Mesenchymal stem cell (in vitro differentiated cells and primary cell): ENCODE measurements at regions not wholly inside any gene's neighbourhood (a gene's known extent, or its start where the extent isn't known, plus 50 kb on each side); places are given as distances from the start of the nearest gene placed in this dataset.

Source experiments
- DNase-seq: peaks from one replicate; pipeline ENCODE4 v3.0.0-alpha.2; 2013
- H2AFZ ChIP-seq: one replicate; pipeline ENCODE4 v1.6.1; 2013; ENCODE audit warnings: low read depth, mild to moderate bottlenecking, control low read depth, inconsistent platforms, low read length, moderate library complexity
- H2AK5ac ChIP-seq: 2 replicates; pipeline ENCODE4 v1.6.1; 2013; ENCODE audit warnings: low read length, moderate library complexity, mild to moderate bottlenecking, inconsistent platforms; ENCODE audit not compliant: severe bottlenecking
- H2BK120ac ChIP-seq: one replicate; pipeline ENCODE4 v1.6.1; 2013; ENCODE audit warnings: low read depth, mild to moderate bottlenecking, inconsistent platforms, low read length, moderate library complexity
- H2BK12ac ChIP-seq, 2 experiments: one replicate each; pipeline ENCODE4 v1.6.1; 2013; ENCODE audit warnings: inconsistent platforms in 2 of 2, low read length in 2 of 2, mild to moderate bottlenecking in 2 of 2, moderate library complexity in 2 of 2, control low read depth in 1 of 2
- H2BK15ac ChIP-seq: one replicate; pipeline ENCODE4 v1.6.1; 2013; ENCODE audit warnings: mild to moderate bottlenecking, low read depth, inconsistent platforms; ENCODE audit not compliant: poor library complexity, severe bottlenecking
- H2BK5ac ChIP-seq: 2 replicates; pipeline ENCODE4 v1.6.1; 2013; ENCODE audit warnings: low read depth, mild to moderate bottlenecking, low read length, control low read depth, inconsistent platforms; ENCODE audit not compliant: poor library complexity, severe bottlenecking
- H3K14ac ChIP-seq, 2 experiments: one replicate each; pipeline ENCODE4 v1.6.1; 2013; ENCODE audit warnings: inconsistent platforms in 2 of 2, low read length in 2 of 2, control low read depth in 1 of 2, mild to moderate bottlenecking in 1 of 2, moderate library complexity in 1 of 2
- H3K18ac ChIP-seq, 2 experiments: one replicate each; pipeline ENCODE4 v1.6.1; 2013; ENCODE audit warnings: inconsistent platforms in 2 of 2, low read length in 2 of 2, control low read depth in 1 of 2, low read depth in 1 of 2, mild to moderate bottlenecking in 1 of 2
- H3K23ac ChIP-seq, 2 experiments: one replicate each; pipeline ENCODE4 v1.6.1; 2013; ENCODE audit warnings: inconsistent platforms in 2 of 2, low read length in 2 of 2, mild to moderate bottlenecking in 2 of 2, moderate library complexity in 2 of 2, control low read depth in 1 of 2
- H3K27ac ChIP-seq: 2 replicates; pipeline ENCODE4 v1.5.1; 2013; ENCODE audit warnings: mild to moderate bottlenecking, moderate library complexity, low read length, control low read depth, inconsistent platforms; ENCODE audit not compliant: poor library complexity, severe bottlenecking
- H3K27me3 ChIP-seq, 2 experiments: 2 replicates each; pipeline versions ENCODE4 v1.6.1 to v1.7.0; 2013; ENCODE audit warnings: low read length in 2 of 2, mild to moderate bottlenecking in 2 of 2, moderate library complexity in 2 of 2, control low read depth in 1 of 2, inconsistent platforms in 1 of 2; ENCODE audit not compliant: control insufficient read depth in 1 of 2, insufficient read depth in 1 of 2
- H3K36me3 ChIP-seq, 2 experiments: 2 replicates each; pipeline versions ENCODE4 v1.6.1 to v1.7.0; 2013; ENCODE audit warnings: low read length in 2 of 2, control low read depth in 1 of 2, inconsistent platforms in 1 of 2, low read depth in 1 of 2, mild to moderate bottlenecking in 1 of 2; ENCODE audit not compliant: insufficient read depth in 2 of 2, control insufficient read depth in 1 of 2
- H3K4ac ChIP-seq, 2 experiments: one replicate each; pipeline ENCODE4 v1.6.1; 2013; ENCODE audit warnings: inconsistent platforms in 2 of 2, low read length in 2 of 2, mild to moderate bottlenecking in 2 of 2, moderate library complexity in 2 of 2, control low read depth in 1 of 2, low read depth in 1 of 2
- H3K4me1 ChIP-seq: 2 replicates; pipeline ENCODE4 v1.6.1; 2013; ENCODE audit warnings: low read depth, low read length, control low read depth; ENCODE audit not compliant: control insufficient read depth, insufficient read depth
- H3K4me2 ChIP-seq: 2 replicates; pipeline ENCODE4 v1.6.1; 2013; ENCODE audit warnings: low read length, mild to moderate bottlenecking, inconsistent platforms; ENCODE audit not compliant: poor library complexity, severe bottlenecking
- H3K4me3 ChIP-seq, 2 experiments: 2 replicates each; pipeline versions ENCODE4 v1.5.1 to v1.7.0; 2013; ENCODE audit warnings: low read length in 2 of 2, mild to moderate bottlenecking in 2 of 2, control low read depth in 1 of 2, low read depth in 1 of 2; ENCODE audit not compliant: insufficient read depth in 1 of 2
- H3K79me1 ChIP-seq: replicated peaks from 2 replicates; pipeline ENCODE4 v1.6.1; 2013; ENCODE audit warnings: mild to moderate bottlenecking, control low read depth, low read length, inconsistent platforms; ENCODE audit not compliant: poor library complexity, severe bottlenecking
- H3K9ac ChIP-seq: 2 replicates; pipeline ENCODE4 v1.7.0; 2013; ENCODE audit warnings: mild to moderate bottlenecking, low read length, moderate library complexity
- H3K9me3 ChIP-seq: 2 replicates; pipeline ENCODE4 v1.7.0; 2013; ENCODE audit warnings: mild to moderate bottlenecking, low read length; ENCODE audit not compliant: control insufficient read depth
- H4K8ac ChIP-seq: one replicate; pipeline ENCODE4 v1.6.1; 2013; ENCODE audit warnings: inconsistent platforms, mild to moderate bottlenecking, low read length, moderate library complexity
- H4K91ac ChIP-seq: one replicate; pipeline ENCODE4 v1.6.1; 2013; ENCODE audit warnings: mild to moderate bottlenecking, low read length, inconsistent platforms
- WGBS: methylation state at CpG from one replicate; pipeline ENCODE4 v1.1.7; 2013; ENCODE audit warnings: mixed read lengths; 5-methylcytosine and 5-hydroxymethylcytosine counted together

GRCh38 chr2:37738266-37738885 is 66.9 kb upstream of the CDC42EP3 start:
- H4K91ac ChIP-seq, result no peak overlapping the region
- no peak overlapping the region for H2AFZ ChIP-seq
- H3K36me3 ChIP-seq, result no peaks in the 10 kb centered on the region
- H3K4me1 ChIP-seq, result peaks cover 7% of the 10 kb centered on the region
- no peak overlapping the region for H3K14ac ChIP-seq
- peak overlapping the region in 1 of 2 experiments; percentile 75 for H3K4ac ChIP-seq
- H3K18ac ChIP-seq, result peak overlapping the region in 1 of 2 experiments; percentile 62
- peak overlapping the region in 1 of 2 experiments; percentile 63 for H2BK12ac ChIP-seq
- no peak overlapping the region for H3K9ac ChIP-seq
- H2BK15ac ChIP-seq, result no peak overlapping the region
- H2BK120ac ChIP-seq, result no peak overlapping the region
- H4K8ac ChIP-seq, result no peak overlapping the region
- no peaks in the 10 kb centered on the region for H3K9me3 ChIP-seq
- H3K27me3 ChIP-seq, result no peaks in the 10 kb centered on the region
- H2BK5ac ChIP-seq, result no peak overlapping the region
- H2AK5ac ChIP-seq, result peak overlapping the region; percentile 77
- H3K4me3 ChIP-seq, result no peak overlapping the region
- WGBS, result 90% methylated on average over 4 of the region's 5 CpGs
- no peak overlapping the region for H3K27ac ChIP-seq
- DNase-seq, result no peak
- H3K79me1 ChIP-seq, result no peaks in the 10 kb centered on the region
- H3K23ac ChIP-seq, result no peak overlapping the region
- H3K4me2 ChIP-seq, result no peak overlapping the region

GRCh38 chr2:37739153-37739552 is 67.7 kb upstream of the CDC42EP3 start:
- Histone ChIP-seq H3K9ac (no peak overlapping the region), H2BK12ac (peak overlapping the region; percentile 20 to 80), H3K4ac (no peak overlapping the region), H3K23ac (no peak overlapping the region), H4K91ac (no peak overlapping the region), H3K4me2 (no peak overlapping the region), H3K9me3 (no peaks in the 10 kb centered on the region), H3K27ac (no peak overlapping the region), H3K79me1 (no peaks in the 10 kb centered on the region), H2BK5ac (no peak overlapping the region), H2BK15ac (no peak overlapping the region), H3K36me3 (no peaks in the 10 kb centered on the region), H2AK5ac (no peak overlapping the region), H4K8ac (no peak overlapping the region), H3K4me1 (peaks cover 4% of the 10 kb centered on the region), H2AFZ (no peak overlapping the region), H3K14ac (no peak overlapping the region), H3K18ac (peak overlapping the region in 1 of 2 experiments; percentile 46), H3K4me3 (no peak overlapping the region), H2BK120ac (no peak overlapping the region), H3K27me3 (no peaks in the 10 kb centered on the region)
- 99% methylated on average over 4 of the region's 4 CpGs for WGBS
- no peak for DNase-seq

- Histone ChIP-seq H2AK5ac (peak overlapping the region; percentile 73), H2AFZ (no peak overlapping the region), H4K91ac (peak overlapping the region; percentile 83), H2BK15ac (no peak overlapping the region), H3K27ac (no peak overlapping the region), H2BK5ac (no peak overlapping the region), H3K23ac (no peak overlapping the region), H3K9ac (no peak overlapping the region), H3K4me3 (no peak overlapping the region), H4K8ac (no peak overlapping the region), H3K18ac (peak overlapping the region in 1 of 2 experiments; percentile 24), H3K4me2 (no peak overlapping the region), H2BK12ac (peak overlapping the region; percentile 63 to 88), H3K14ac (peak overlapping the region in 1 of 2 experiments; percentile 65), H2BK120ac (no peak overlapping the region), H3K36me3 (no peaks in the 10 kb centered on the region), H3K79me1 (no peaks in the 10 kb centered on the region), H3K27me3 (no peaks in the 10 kb centered on the region), H3K4me1 (peaks cover 4% of the 10 kb centered on the region), H3K4ac (no peak overlapping the region), H3K9me3 (no peaks in the 10 kb centered on the region)
- WGBS, result 72% methylated on average over 2 of the region's 3 CpGs
- peak; percentile 65 for DNase-seq
These were observed 68.8 kb upstream of the CDC42EP3 start for GRCh38 chr2:37740164-37740739.

- no peak for DNase-seq
- Histone ChIP-seq H2BK12ac (no peak overlapping the region), H4K8ac (no peak overlapping the region), H3K9me3 (no peaks in the 10 kb centered on the region), H3K4me3 (no peak overlapping the region), H2BK5ac (no peak overlapping the region), H3K14ac (no peak overlapping the region), H3K9ac (no peak overlapping the region), H2BK120ac (no peak overlapping the region), H3K4me1 (peaks cover 2% of the 10 kb centered on the region), H3K27ac (no peak overlapping the region), H4K91ac (no peak overlapping the region), H3K4ac (no peak overlapping the region), H3K27me3 (no peaks in the 10 kb centered on the region), H3K4me2 (no peak overlapping the region), H3K36me3 (no peaks in the 10 kb centered on the region), H3K23ac (no peak overlapping the region), H2BK15ac (no peak overlapping the region), H2AK5ac (no peak overlapping the region), H3K79me1 (no peaks in the 10 kb centered on the region), H2AFZ (no peak overlapping the region), H3K18ac (no peak overlapping the region)
- WGBS, result 73% methylated on average over 3 of the region's 4 CpGs
These were observed 70.8 kb upstream of the CDC42EP3 start for GRCh38 chr2:37742286-37742685.
